SKM-1 (cell line): ENCODE measurements at regions not wholly inside any gene's neighbourhood (a gene's known extent, or its start where the extent isn't known, plus 50 kb on each side); places are given as distances from the start of the nearest gene placed in this dataset.
"Not testable (repeated sequence)": the region's sequence is repeated elsewhere in the genome, so short reads cannot be mapped to it uniquely, and the experiment has no call there.

Experiments
- DNase-seq: peaks from one replicate; lab custom pipeline; 2025; ENCODE audit not compliant: unreplicated experiment; lab: John Stamatoyannopoulos, UW

GRCh38 chr7:49099587-49100326 lies 175.4 kb downstream of the CDC14C start:
- DNase-seq, result no peak

- DNase-seq, result not testable (repeated sequence)
Measured at GRCh38 chr7:49100908-49101740, 176.8 kb downstream of the CDC14C start.

DNA sequence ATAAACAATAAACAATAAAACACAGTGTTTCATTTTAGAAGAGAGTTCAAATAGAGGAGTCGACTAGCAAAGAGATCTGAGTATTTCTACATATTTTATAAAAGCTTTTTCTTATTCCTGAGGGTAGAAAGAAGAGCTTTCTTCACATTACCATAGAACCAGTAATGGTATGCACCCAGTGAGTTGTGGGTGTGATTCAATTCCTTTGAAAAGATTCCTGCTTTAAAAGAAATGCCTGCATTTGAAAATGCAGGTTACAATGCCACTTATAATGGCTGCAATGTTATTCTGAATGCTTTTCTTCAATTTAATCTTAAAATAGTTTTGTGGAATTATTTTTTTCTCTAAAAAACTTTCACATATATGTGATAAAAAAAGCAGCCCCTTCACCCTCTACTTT lies 178.1 kb downstream of the CDC14C start:
- no peak for DNase-seq

- DNase-seq, result no peak
Measured at GRCh38 chr7:49111706-49112105, 187.4 kb downstream of the CDC14C start.

DNA sequence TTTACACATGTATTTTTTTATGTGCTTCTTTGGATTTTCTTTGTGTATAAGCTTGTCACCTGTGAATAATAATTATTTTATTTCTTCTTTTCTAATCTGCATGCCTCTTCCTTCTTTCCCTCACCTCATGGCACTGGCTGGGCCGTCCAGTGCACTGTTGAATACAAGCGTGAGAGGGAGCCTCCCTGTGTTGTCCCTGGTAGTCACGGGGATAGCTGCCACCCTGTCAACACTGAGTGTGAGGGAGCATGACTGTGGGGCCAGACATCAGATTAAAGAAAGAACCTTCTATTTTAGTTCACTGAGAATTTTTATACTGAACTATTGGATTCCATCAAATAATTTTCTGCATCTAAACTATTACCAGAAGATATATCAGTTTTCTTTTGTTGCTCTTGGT lies 187.9 kb downstream of the CDC14C start:
- no peak for DNase-seq

- no peak for DNase-seq
Measured at GRCh38 chr7:49112647-49113046, 188.3 kb downstream of the CDC14C start.

GRCh38 chr7:49119706-49120105 lies 195.4 kb downstream of the CDC14C start:
- no peak for DNase-seq

- no peak for DNase-seq
Measured at GRCh38 chr7:49125246-49125645, 200.9 kb downstream of the CDC14C start.

DNA sequence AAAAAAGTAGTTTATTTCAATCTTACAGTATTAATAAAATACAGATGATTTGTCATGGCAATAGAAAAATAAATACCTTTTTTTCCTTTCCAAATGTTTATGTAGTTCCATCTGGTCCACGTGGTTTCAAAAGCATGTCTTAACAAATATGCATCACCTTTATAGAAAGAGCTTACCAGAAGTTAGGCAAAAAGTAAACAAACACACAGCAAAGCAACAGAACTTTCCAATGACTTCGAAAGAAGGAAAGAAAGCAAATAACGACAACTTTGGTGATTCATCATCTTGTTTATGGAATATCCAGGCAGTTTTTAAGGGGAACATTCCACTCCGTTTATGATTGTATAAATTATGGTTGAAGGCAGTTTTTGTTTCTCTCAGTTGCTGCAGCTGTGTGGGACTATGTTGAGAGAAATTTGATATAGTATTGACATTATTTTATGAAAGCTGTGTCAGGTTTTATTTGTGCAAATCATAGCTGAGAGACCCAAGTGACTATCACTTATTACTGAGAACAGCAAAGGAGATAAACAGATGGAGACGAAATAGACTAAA lies 203.1 kb downstream of the CDC14C start:
- DNase-seq, result no peak

GRCh38 chr7:49137978-49138377 lies 213.6 kb downstream of the CDC14C start:
- no peak for DNase-seq

- no peak for DNase-seq
Measured at GRCh38 chr7:49150486-49150885, 226.1 kb downstream of the CDC14C start.

DNA sequence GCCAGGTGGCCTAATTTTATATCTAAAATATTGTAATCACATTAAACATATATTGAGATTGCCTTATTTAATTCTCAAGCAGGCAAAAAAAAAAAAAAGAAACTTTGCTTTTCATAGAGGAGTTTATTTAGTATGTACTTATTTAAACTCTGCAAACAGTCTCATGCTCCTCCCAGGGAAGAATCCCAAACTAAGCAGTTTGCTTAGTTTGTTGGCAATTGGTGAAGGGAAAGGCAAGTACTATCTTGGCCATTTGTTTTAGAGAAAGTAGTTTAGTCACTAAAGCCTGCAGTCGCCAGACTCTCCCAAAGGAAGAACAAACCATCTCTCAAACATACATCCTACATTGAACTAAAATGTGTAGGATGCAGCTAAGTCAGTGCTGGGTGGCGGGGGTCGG lies 226.8 kb downstream of the CDC14C start:
- DNase-seq, result no peak

- no peak for DNase-seq
Measured at GRCh38 chr7:49158321-49158720, 234.0 kb downstream of the CDC14C start.

DNA sequence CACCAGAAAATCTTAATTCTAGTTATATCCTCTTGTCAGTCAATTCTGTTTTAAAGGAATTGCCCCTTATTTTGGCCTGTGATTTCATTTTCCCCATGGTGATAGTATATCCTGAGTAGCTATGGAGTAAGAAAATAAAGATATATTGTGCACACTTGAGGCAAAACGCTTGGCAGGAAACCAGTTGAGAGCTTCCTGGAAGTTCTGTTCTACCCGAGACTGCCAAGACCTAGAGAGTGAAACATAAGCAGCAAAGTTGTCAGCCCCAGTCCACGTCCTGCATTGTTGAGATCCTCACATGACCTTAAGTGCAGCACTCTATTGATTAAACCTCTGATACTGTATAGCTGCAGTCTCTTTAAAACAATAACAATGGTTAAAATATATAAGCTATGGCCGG lies 235.2 kb downstream of the CDC14C start:
- DNase-seq, result no peak

- no peak for DNase-seq
Measured at GRCh38 chr7:49166441-49166840, 242.1 kb downstream of the CDC14C start.

- no peak for DNase-seq
Measured at GRCh38 chr7:49172639-49173038, 248.3 kb downstream of the CDC14C start.

DNA sequence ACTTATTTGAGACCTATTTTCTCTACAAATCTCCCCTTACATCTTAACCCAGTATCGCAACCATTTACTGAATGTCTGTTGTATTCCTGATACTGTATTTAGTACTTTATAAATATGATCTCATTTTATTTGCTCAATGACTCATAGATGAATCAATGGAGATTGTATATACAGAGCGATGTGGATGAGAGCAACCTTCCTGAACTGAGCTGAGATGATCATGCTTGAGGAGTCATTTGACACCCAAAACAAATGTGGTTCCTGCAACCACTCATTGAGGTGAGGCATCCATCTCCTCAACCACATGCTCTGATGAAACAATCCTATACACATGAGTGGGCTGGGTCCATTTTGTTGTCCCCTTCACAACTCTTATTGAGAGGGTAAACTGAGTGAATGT lies 250.0 kb downstream of the CDC14C start:
- DNase-seq, result no peak

DNA sequence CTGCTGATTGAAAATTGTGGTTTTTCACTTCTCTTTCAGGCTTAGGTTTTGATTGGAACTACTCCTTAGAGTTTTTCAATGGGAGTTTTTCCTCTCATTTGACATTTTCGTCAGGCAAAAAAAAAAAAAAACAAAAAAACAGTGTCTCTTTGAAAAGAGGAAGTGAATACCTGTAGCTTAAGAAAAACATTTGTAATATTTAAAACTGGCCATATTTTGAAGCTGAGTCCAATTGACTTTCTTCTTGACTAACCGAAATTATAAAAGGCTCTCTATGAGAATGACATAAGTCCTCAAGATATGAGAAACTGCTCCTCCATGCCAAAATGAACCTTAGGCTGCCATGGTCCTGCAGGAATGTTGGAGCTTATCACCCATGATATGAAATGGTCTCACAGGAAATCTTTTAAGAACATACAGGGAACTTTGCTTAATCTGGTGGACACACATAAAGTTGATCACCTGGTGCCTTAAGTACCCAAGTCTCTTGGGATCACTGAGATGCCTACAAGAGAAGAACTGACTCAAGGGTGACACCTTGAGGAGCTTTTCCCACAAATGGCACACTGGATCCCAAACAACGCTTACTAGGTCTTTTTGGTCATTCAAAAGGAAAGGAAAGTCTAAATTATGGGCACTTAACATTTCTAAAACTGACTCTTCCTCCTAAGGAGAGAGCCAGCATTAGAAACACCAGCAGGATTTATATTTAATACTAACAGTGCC lies 263.4 kb downstream of the CDC14C start:
- DNase-seq, result no peak

- DNase-seq, result no peak
Measured at GRCh38 chr7:49228426-49229098, 304.2 kb downstream of the CDC14C start.

- DNase-seq, result no peak
Measured at GRCh38 chr7:49229246-49229645, 304.9 kb downstream of the CDC14C start.

GRCh38 chr7:49243521-49243920 lies 319.2 kb downstream of the CDC14C start:
- no peak for DNase-seq
